Endodermal cell (in vitro differentiated cells): ENCODE measurements at regions not wholly inside any gene's neighbourhood (a gene's known extent, or its start where the extent isn't known, plus 50 kb on each side); places are given as distances from the start of the nearest gene placed in this dataset.

Experiments used
- DNase-seq: peaks from one replicate; pipeline ENCODE4 v3.0.0-alpha.2; 2017
- H3K27ac ChIP-seq: 2 replicates; pipeline ENCODE4 v1.5.1; 2013; ENCODE audit warnings: mild to moderate bottlenecking, low read depth, low read length, moderate library complexity
- H3K27me3 ChIP-seq: 2 replicates; pipeline ENCODE4 v1.6.1; 2013; ENCODE audit warnings: mild to moderate bottlenecking, low read length, moderate library complexity; ENCODE audit not compliant: insufficient read depth, control insufficient read depth, poor library complexity, severe bottlenecking
- H3K36me3 ChIP-seq: 2 replicates; pipeline ENCODE4 v1.7.0; 2013; ENCODE audit warnings: mild to moderate bottlenecking, low read length, moderate library complexity; ENCODE audit not compliant: control insufficient read depth, insufficient read depth
- H3K4me1 ChIP-seq: one replicate; pipeline ENCODE4 v1.7.0; 2013; ENCODE audit warnings: low read length; ENCODE audit not compliant: control insufficient read depth, insufficient read depth
- H3K4me3 ChIP-seq: 2 replicates; pipeline ENCODE4 v1.5.1; 2013; ENCODE audit warnings: mild to moderate bottlenecking, low read length, moderate library complexity
- H3K9ac ChIP-seq: 2 replicates; pipeline ENCODE4 v1.6.1; 2013; ENCODE audit warnings: mild to moderate bottlenecking, low read length, moderate library complexity; ENCODE audit not compliant: poor library complexity, severe bottlenecking; ENCODE audit errors: extremely low read depth
- H3K9me3 ChIP-seq: 2 replicates; pipeline ENCODE4 v1.6.1; 2013; ENCODE audit warnings: mild to moderate bottlenecking, low read length, moderate library complexity; ENCODE audit not compliant: control insufficient read depth
- H3K27ac Mint-ChIP-seq: 2 replicates; pipeline ENCODE4 v1.8.0; 2020; ENCODE audit warnings: mixed read lengths
- H3K27me3 Mint-ChIP-seq: 2 replicates; pipeline ENCODE4 v1.8.0; 2021; ENCODE audit warnings: mild to moderate bottlenecking, mixed read lengths; ENCODE audit not compliant: insufficient read depth
- H3K36me3 Mint-ChIP-seq: 2 replicates; pipeline ENCODE4 v1.8.0; 2020; ENCODE audit warnings: low read depth, mixed read lengths
- H3K4me1 Mint-ChIP-seq: 2 replicates; pipeline ENCODE4 v1.8.0; 2020; ENCODE audit warnings: mixed read lengths
- H3K4me3 Mint-ChIP-seq: 2 replicates; pipeline ENCODE4 v1.8.0; 2020; ENCODE audit warnings: mild to moderate bottlenecking, moderate library complexity, mixed read lengths
- H3K9me3 Mint-ChIP-seq: 2 replicates; pipeline ENCODE4 v1.8.0; 2020; ENCODE audit warnings: mild to moderate bottlenecking, mixed read lengths
- WGBS, 2 experiments: methylation state at CpG; one replicate each; pipeline versions ENCODE4 v1.1.5 to v1.1.7; 2013; ENCODE audit warnings: missing lambda C conversion rate in 2 of 2, mixed read lengths in 1 of 2; ENCODE audit not compliant: insufficient coverage in 1 of 2, insufficient read length in 1 of 2; 5-methylcytosine and 5-hydroxymethylcytosine counted together
- TF ChIP-seq, protein P1 (sequence below): fragments of 200-600 bp; sonication (generic); conservative IDR thresholded peaks from 2 replicates; pipeline ENCODE4 v1.5.0; 2021; ENCODE audit warnings: antibody characterized with exemption, mild to moderate bottlenecking

DNA sequence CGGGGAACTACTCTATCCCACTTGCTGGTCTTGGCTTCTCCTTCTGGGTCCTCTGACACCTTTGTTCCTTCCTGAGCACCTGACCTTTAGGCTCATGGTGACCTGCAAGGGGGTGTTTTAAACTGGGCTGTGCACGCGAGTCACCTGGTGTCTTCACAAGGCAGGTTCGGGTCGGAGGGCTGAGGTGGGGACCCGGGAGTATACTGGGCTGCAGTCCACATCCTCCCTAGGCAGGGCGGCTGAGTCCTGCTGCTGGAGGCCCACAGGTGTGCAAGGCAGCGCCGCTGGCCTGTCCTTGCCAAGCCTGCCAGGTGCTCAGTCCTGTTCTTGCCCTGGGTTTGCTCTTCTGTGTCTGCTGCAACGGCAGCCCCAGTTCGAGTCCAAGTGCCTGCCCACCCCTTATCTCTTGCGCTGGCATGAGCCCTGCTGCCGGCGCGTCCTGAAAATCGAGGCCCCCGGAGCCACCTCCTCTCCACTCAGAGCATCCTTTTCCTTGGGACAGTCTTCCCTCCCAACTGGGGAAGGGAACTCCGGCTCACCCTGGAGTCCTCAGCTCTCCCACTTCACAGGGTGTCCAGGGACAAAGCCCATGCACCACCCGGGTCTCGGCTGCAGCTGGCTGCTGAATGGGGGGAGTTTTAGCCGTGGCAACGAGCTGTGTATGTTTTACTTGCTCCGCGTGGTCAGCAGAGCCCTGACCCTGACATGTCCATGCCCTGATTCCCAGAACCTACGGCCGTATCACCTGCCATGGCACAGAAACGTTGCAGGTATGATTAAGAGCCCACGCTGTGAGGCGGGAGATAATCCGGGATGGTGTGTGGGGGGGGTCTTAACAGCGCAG, 193.5 kb downstream of the TEX29 start:
- WGBS, 2 experiments: 88% methylated on average over 25 to 31 of the region's 31 CpGs

DNA sequence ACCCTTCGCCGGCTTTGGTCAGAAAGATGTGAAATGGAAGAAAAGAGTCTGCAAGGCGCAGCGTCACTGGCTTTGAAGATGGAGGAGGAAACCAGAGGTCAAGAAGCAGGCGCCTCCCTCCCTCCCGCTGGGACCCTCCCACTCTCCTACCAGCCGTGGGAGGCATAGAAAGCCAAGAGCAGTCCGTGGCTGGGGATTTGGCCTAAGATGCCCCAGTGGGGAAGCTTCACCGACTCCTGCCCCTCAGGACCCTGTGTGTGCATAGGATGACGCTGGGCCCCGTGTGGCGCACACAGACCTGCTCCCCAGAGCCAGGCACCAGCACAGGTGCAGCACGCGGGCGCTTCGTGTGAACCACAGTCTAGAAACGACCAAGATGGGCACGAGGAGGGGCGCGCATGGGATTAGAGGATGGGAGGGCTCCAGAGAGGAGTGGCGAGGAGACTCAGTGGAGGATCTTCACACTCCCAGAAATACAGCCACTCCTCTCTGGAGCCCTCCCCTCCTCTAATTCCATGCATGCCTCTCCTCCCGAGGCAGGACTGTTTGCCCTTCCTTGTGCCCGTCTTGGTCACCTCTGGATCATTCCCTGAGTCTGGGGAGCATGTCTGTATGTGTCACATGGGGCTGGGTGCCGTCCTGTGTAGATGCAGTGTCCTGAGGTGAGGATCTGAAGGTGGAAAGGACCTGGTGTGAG, 194.3 kb downstream of the TEX29 start:
- peaks cover 3% of the 10 kb centered on the region for H3K9me3 Mint-ChIP-seq
- peaks cover 4% of the 10 kb centered on the region for H3K27me3 Mint-ChIP-seq
- Histone ChIP-seq H3K36me3 (no peaks in the 10 kb centered on the region), H3K9ac (no peak overlapping the region), H3K4me1 (no peaks in the 10 kb centered on the region), H3K9me3 (no peaks in the 10 kb centered on the region), H3K27me3 (no peaks in the 10 kb centered on the region), H3K27ac (no peak overlapping the region), H3K4me3 (no peak overlapping the region)
- TF ChIP-seq, protein P1, sequence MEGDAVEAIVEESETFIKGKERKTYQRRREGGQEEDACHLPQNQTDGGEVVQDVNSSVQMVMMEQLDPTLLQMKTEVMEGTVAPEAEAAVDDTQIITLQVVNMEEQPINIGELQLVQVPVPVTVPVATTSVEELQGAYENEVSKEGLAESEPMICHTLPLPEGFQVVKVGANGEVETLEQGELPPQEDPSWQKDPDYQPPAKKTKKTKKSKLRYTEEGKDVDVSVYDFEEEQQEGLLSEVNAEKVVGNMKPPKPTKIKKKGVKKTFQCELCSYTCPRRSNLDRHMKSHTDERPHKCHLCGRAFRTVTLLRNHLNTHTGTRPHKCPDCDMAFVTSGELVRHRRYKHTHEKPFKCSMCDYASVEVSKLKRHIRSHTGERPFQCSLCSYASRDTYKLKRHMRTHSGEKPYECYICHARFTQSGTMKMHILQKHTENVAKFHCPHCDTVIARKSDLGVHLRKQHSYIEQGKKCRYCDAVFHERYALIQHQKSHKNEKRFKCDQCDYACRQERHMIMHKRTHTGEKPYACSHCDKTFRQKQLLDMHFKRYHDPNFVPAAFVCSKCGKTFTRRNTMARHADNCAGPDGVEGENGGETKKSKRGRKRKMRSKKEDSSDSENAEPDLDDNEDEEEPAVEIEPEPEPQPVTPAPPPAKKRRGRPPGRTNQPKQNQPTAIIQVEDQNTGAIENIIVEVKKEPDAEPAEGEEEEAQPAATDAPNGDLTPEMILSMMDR: no peak
- no peaks in the 10 kb centered on the region for H3K4me1 Mint-ChIP-seq
- H3K4me3 Mint-ChIP-seq: no peak overlapping the region
- no peak for DNase-seq
- no peaks in the 10 kb centered on the region for H3K36me3 Mint-ChIP-seq
- 76 to 86% methylated on average over 7 to 22 of the region's 24 CpGs for WGBS, 2 experiments
- no peak overlapping the region for H3K27ac Mint-ChIP-seq

More for the DNA sequence above, 193.5 kb downstream of the TEX29 start:
- Mint-ChIP-seq H3K27ac (no peak overlapping the region), H3K4me3 (no peak overlapping the region), H3K4me1 (peaks cover 5% of the 10 kb centered on the region), H3K36me3 (no peaks in the 10 kb centered on the region), H3K27me3 (peaks cover 4% of the 10 kb centered on the region), H3K9me3 (peaks cover 3% of the 10 kb centered on the region)
- H3K4me3 ChIP-seq: no peak overlapping the region
- H3K27ac ChIP-seq: no peak overlapping the region
- no peaks in the 10 kb centered on the region for H3K4me1 ChIP-seq
- no peaks in the 10 kb centered on the region for H3K27me3 ChIP-seq
- H3K36me3 ChIP-seq: no peaks in the 10 kb centered on the region
- no peaks in the 10 kb centered on the region for H3K9me3 ChIP-seq
- no peak overlapping the region for H3K9ac ChIP-seq
- DNase-seq: no peak
- TF ChIP-seq, protein P1: no peak

DNA sequence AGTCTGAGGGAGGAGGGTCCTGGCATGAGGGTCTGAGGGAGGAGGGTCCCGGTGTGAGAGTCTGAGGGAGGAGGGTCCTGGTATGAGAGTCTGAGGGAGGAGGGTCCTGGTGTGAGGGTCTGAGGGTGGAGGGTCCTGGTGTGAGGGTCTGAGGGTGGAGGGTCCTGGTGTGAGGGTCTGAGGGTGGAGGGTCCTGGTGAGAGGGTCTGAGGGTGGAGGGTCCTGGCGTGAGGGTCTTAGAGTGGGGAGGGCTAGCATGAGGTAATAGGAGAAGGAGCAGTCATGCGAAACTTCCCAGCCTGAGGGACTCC, 194.8 kb downstream of the TEX29 start:
- Histone ChIP-seq H3K27ac (no peak overlapping the region), H3K4me1 (no peaks in the 10 kb centered on the region), H3K36me3 (no peaks in the 10 kb centered on the region), H3K9ac (no peak overlapping the region), H3K9me3 (no peaks in the 10 kb centered on the region), H3K4me3 (no peak overlapping the region), H3K27me3 (no peaks in the 10 kb centered on the region)
- Mint-ChIP-seq H3K27me3 (peaks cover 4% of the 10 kb centered on the region), H3K9me3 (peaks cover 3% of the 10 kb centered on the region), H3K4me1 (no peaks in the 10 kb centered on the region), H3K4me3 (no peak overlapping the region), H3K36me3 (no peaks in the 10 kb centered on the region), H3K27ac (no peak overlapping the region)
- 83 to 97% methylated on average over 3 of the region's 3 CpGs for WGBS, 2 experiments
- no peak for DNase-seq
- TF ChIP-seq, protein P1: no peak
